Smooth muscle cell of the brain vasculature (primary cell): ENCODE measurements at regions not wholly inside any gene's neighbourhood (a gene's known extent, or its start where the extent isn't known, plus 50 kb on each side); places are given as distances from the start of the nearest gene placed in this dataset.

Experiments used
- DNase-seq: peaks from one replicate; pipeline ENCODE4 v3.0.0-alpha.2; 2012; ENCODE audit warnings: low read depth, low spot score

DNA sequence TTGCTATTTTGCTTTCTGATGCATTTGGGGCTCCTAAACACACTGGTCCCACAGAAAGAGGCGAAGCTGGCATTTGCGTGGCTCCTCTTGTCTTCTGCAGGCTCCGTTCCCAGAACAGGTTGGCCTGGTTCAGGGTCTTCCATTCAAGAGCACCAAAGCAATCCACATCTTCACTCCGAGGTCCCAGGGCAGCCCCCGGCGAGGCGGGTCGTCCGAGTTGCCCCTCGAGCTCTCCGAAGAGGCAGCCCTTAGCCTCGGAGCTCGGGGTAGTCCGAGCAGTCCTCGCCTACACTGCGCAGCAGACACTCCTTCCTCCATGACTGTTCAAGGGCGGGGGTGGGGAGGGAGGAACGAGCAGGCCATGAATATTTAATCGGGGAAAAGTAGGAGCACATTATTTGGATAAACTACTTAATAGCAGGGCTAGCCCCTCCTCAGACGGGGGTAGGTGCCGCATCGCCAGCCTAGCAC lies 321.3 kb downstream of the BLID start:
- DNase-seq: no peak

DNA sequence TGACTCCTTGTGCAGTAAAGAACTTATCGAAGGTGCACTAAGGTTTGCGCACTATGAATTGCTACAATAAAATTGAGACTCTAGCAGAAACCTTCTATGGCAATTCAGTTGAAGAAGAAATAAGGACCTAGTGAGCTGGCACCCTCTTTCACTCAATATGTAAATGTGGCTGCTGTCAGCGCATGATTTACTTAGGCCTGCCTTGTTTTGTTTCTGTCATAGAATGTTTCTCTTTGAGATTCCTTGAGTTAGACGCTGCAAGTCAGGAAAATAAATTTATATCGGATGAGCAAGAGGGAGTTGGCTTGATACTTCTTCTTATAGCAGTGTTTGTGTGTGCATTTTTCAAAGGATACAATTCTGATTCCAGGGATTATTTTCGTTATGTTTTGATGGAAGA lies 322.1 kb downstream of the BLID start:
- DNase-seq: no peak

DNA sequence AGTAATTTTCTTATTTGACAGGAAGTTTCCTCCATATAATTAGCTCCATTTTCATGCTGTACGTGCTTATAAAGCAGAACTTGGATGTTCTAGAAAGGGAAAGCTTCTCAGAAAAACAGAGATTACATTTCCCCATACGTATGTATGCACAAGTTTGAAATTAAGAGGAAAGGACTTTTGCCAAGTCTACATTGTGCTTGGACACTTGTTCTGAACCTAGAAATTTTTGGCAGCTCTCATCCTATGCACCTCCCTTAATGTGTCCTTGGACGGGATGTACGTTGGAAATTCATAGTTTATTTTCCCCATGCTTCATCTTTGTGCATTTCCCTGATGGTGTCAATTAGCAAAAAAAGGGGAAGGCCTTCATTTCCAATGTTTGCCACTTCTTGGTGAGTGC lies 322.7 kb downstream of the BLID start:
- DNase-seq: no peak

DNA sequence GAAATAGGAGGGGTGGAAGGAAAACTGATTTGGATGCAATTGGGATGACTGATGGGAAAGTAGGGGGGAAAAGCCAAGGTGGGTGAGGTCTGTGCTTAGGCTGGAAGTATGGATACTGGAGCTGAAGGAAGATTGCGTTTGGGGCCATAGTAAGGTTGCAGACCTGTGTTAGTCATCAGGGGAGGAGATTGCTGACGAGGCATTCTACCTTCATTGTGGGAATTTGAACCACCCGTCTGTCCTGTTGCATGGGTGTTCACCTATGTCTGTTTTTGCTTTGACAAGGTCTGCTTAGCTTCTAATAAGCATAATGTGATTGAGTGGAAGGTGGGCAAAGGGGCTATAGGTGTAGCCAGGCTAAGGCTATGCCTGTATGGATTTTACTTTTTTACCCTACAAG lies 323.8 kb downstream of the BLID start:
- no peak for DNase-seq

DNA sequence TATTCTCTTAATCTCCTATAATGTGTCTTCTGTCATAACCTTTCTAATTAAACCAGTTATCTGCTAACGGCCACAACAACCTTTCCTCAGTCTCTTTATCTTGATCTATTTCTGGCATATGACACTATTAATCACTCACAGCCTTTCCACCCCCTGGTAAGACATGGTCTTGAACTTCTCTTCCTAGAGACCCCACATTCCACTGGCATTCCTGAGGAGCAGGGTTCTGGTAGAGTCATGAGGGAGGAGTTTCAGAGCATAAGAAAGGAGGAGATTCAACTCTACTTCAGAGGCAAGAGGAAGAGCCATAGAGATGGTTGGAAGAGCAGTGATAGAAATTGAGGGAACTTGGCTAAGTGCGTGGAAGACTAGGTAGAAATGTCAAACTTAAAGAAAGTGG lies 325.6 kb downstream of the BLID start:
- DNase-seq: no peak

DNA sequence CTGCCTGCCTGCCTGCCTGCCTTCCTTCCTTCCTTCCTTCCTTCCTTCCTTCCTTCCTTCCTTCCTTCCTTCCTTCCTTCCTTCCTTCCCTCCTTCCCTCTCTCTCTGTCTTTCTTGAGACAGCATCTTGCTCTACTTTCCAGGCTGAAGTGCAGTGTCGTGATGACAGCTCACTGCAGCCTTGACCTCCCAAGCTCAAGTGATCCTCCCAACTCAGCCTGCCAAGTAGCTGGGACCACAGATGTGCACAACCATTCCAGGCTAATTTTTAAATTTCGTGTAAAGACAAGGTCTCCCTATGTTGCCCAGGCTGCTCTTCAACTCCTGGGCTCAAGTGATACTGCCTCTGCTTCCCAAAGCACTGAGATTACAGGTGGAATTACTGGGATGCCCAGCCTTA lies 328.2 kb upstream of the SORL1-AS1 start:
- no peak for DNase-seq

DNA sequence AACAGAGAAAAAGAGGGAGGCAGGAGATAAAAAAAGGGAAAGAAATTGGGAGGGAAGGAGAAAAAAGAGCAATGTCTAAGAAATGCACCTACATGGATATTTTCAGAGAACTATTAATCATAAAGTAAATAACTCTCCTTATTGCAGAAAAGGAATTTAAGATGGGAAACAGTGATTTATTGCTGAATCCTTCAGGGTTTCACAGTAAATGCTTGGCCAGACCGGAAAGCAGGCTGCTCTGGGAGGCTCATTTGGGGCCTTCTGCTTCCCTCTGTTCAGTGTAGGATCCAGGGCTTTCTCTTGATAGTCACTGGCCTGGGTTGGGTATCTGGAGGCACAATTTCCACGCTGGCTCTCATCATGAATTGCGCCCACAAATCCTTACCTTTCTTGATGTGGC lies 324.3 kb upstream of the SORL1-AS1 start:
- no peak for DNase-seq

DNA sequence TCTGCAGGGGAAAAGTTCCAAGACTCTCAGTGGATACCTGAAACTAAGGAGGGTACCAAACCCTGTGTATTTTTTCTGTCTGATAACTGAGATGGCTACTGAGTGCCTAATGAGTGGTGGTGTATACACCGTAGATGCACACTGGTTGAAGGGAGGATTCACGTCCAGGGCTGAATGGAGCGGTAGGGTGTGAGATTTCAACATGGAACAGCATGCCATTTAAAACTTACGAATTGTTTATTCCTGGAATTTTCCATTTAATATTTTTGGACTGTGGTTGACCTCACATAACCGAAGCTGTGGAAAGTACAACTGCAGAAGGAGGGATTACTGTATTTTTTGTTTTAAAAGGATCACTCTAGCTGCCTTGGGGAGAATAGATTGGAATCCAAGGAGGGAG lies 322.5 kb upstream of the SORL1-AS1 start:
- no peak for DNase-seq

DNA sequence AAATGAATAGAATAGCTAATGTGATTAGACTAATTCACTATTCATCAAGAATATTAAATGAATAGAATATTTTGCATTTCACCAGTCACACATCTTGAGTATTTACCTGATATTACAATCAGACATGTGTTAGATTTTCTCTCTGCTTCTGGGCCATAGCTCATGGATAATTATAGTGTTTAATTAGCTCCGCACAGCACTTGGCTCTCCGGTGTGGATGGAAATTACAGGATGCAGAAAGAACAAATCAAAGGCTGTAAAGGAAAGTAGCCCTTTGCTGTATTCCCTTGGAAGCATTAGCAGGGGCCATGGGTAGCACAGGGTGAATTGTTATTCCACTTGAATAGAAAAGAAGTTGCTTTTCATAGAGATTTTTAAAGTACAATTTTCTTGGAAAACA lies 320.3 kb upstream of the SORL1-AS1 start:
- no peak for DNase-seq

DNA sequence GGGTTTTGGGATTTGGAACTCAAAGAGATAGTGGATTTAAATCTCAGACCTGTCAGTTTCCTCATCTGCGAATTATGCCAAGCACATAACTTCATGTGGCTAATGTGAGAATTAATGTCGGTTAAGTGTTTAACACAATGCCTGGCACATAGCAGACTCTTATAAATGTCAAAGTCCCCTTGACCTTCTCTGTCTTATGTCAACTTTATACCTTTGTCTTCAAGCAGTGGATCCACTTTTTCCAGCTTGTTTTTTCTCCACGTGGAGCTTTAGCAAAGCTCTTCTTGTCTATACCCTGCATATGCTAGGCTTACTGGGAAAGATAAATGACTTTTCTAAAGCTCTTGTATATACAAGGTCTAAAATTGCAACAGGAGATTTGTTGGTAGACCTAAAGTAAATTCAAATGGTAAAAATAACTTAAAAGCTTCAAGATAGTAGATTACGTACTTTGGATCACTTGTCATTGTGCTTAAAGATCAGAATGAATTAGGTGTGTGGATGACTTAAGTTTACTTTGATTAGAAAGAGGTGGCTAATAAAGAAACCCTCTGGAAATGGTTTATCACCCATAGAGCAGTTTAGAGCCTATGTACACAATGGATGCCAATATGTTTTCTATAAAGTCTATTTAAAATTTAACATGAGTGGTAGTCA lies 318.3 kb upstream of the SORL1-AS1 start:
- DNase-seq: no peak

DNA sequence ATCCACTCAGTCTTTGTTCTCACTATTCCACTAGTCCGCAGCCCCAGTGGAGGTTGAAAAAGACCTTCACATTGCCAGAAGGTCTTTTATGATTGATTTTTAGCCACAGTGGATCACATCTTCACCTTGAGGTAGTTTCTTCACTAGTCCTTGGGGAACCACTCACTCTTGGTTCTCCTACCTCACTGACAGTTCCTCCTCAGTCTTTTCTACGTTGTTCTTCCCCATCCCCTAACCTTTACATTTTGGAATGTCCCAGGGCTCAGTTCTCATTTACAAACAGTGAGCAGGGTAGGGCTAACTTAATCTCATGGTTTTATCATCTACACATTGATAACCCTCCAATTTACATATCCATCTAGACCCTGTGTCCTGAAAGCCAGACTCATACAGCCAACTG lies 316.4 kb upstream of the SORL1-AS1 start:
- no peak for DNase-seq

DNA sequence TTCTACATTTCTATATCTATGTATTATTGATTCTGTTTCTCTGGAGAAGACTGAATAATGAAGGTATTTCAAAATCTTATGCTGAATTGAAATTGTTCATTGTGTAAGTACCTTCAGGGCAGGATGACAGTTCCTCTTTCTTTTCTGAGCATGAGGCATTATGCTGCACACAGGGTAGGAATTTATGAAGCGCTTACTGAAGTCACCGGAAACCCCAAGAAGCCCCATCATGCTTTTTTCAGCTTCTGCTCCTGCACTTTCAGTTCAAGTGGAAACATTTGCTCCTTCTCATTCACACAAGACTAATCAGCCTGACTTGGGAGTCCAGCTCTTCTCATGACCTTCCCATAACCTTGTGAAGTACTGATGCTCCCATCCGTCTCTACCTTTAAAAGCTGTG lies 314.7 kb upstream of the SORL1-AS1 start:
- no peak for DNase-seq

DNA sequence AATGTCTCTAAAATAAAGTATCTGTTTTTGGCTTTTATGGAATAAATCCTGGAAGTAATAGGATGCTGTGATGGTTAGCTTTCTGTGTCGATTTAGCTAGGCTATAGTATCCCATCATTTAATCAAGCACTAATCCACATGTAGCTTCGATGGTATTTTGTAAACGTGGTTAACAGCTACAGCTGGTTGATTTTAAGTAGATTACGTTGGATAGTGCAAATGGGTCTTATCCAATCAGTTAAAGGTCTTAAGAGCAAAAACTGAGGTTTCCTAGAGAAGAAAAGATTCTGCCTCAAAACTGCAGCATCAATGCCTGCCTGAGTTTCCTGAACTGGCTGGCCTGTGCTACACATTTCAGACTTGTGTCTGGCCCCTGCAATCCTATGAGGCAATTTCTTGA lies 314.2 kb upstream of the SORL1-AS1 start:
- no peak for DNase-seq

DNA sequence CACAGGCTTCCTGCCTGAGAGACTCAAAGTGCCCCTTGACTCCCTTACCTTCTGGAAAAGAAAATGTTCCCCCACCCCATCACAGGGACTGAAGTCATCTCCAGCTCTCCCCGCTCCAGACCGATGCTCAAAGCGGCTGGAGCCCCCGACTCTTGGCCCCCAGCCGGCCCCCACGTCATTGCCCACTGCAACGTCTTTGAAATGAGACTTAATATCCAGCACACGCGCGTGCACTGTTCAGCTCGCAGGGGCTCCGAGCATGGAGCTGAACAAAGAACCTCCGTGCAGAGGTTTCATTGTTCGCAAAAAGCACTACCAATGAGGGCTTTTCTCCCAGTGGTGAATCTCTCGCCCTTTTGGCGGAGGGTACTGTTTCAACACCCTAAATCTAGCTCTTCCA lies 313.4 kb upstream of the SORL1-AS1 start:
- DNase-seq: no peak

DNA sequence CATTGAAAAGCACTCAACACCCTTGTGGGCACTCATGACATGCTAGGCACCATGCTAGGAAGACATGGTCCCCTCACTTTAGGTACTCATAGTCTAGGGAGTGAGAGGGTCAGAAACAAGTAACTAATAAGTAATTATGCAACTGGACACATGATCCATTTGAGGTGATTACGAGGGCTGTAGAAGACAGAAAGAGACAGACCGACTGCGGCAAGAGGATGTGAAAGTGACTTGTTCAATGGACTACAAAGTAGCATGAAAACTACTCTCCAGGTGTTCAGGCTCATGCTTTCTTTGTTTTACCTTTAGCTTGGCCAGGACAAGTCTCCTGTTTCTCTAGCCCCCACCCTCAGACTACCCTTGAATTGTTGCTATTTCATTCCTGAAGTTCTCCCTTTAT lies 310.8 kb upstream of the SORL1-AS1 start:
- no peak for DNase-seq

DNA sequence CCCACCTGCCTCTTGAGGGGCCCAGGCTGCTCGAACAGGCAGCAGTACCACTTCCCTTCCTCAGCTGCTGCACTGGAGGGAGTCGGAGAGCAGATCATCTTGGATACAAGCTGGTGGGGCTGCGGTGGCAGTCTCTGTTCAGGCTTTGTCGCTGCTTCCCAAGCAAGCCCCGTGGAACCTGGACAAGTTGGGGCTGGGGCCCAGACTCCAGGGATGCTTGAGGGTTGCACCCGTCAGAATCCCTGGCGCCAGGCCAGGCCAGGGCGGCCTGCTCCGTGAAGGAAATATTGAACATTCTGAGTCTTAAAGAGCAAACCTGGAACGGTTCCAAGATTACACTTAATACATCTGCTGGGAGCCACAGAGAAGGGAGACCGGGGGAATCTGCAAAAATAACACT lies 310.1 kb upstream of the SORL1-AS1 start:
- peak; percentile 31 for DNase-seq

DNA sequence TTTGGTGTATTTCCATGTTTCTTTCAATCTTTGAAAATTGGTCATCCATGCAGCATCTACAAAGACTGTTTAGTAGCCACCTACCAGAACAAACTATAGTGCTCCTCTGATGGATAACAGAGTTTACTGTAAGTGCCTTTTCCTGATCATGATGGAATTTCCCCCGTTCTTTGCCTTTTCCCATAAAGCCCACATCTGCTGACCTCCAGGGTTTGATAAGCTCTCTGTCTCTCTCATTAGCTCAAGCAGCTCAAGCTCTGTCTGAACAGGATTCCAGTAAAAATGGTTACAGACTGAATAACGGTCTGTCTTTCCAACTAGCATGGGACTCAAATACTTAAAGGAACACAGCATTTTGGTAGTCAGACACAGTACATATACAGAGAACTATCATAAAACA lies 308.4 kb upstream of the SORL1-AS1 start:
- DNase-seq: no peak

DNA sequence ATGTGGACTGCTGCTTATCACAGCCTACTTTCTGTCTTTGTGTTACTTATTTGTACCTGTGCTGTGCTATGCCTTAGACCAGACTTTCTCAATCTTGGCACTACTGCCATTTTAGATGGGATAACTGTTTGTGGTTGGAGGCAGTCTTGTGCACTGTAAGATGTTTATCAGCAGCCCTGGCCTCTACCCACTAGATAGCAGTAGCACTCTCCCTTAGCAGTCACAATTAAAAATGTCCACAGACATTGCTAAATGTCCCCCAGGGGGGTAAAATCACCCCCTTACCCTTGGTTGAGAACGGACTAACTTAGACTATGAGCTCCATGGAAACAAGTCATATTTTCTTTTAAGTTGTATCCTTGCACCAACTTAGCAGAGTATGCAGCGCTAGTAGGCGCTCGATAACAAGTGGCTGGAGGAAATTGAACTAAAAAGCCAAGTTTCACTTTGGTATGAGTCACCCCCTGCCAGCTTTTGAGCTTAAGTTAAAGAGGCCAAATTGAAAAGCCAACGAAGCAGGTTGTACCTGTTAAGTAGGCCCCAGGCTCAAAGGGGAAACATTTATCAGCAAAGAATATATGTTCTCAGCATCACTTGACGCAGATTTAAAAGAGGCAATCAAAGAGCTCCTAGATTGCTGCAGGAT lies 304.8 kb upstream of the SORL1-AS1 start:
- no peak for DNase-seq

DNA sequence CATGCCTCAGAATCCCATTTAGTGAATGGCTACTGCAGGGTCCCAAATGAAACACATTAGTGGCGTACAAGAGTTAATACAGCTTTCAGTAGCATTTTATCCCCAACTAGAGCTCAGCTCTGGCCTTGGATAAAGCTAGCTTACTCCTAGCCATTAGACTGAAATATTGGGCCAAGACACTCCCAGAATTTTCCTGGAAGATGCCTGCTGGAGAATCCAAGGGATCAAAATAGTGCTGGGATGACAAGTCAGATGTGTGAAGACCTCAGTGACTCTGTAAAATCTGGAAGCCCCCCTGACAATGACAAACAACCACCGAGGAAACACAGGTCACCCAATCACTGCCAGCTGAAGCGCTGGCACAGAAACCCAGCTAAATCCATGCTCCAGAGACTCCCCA lies 303.1 kb upstream of the SORL1-AS1 start:
- no peak for DNase-seq

DNA sequence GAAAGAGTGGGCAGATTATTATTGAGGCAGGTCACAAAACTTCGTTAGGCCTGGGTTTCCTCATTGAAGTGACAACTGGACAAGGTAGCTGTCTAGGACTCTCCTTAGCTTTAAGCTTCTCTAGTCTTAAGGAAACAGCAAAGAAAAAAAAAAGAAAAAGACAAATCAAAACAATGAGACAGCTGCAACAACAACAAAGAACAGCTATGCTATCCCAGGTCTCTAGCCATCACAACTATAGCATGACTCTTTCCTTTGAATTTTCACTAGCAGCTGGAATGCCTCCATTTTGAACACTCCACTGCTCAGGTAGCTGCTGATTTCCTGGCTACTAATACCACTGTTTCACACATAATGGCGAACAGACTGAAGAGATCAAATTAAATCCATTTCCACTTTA lies 302.4 kb upstream of the SORL1-AS1 start:
- DNase-seq: no peak

DNA sequence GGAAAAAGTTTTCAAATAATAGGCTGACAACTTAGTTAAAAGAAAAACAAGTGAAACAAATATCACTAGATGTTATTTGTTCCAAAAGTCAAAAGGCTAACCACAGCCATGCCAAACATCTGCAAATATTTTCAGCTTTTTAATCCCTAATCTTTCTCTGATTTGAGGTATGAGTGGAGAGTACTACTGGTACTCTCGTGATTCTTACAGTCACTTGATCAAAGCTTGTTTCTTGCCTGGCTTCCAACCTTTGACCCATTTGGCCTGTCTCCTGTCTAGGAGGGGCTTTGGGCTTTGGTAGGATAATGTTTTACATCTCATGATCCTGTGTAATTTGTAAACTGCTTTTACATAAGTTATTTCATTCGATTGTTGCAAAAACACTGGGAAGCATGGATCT lies 301.8 kb upstream of the SORL1-AS1 start:
- peak; percentile 24 for DNase-seq

DNA sequence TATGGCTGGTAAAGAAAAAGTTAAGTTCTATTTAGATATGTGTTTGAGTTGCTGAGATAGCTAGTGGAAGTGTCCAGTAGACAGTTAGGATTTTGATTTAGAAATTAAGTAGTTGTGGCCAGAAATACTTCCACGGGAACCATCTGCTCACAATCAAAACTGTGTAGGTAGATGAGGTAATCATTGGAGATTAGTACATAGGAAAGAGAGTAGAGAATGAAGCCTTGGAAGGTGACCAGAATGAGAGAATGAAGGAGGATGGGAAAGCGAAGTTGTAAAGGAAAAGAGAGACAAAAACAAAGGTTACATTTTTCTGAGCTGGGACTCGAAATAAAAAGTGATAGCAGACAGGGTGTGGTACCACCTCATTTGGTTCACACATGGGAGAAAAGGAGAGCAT lies 296.9 kb upstream of the SORL1-AS1 start:
- DNase-seq: no peak

DNA sequence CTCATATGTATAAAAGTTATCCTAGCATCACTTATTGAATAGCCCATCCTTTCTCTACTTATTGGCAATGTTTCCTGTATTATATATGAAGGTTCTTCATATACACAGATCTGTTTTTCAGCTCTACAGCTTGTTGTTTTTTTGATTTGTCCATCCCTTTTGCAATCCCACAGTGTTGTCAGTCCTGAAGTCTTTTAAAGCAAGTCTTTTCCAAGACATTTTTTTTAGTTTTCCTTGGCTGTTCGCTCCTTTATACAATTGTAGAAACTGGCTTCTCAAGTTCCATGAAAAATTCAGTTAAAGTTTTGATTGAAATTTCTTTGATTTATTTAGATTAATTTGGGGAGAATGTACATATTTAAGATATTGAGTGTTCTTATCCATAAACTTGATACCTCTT lies 295.3 kb upstream of the SORL1-AS1 start:
- no peak for DNase-seq

DNA sequence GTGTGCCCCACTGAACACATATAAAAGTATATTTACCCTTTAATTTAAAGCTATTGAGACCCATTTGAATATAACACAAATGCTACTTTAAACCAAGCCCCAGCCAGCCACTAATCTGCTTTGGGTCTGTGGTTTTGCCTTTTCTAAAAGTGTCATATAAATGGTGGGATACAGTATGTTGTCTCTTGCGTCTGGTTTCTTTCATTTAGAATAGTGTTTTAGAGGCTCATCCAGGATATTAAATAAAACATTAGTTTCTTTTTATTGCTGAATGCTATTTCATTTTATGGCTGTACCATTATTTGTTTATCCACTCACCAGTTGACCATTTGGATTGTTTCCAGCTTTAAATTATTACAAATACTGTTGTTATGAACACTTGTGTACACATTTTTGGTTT lies 290.5 kb upstream of the SORL1-AS1 start:
- no peak for DNase-seq
